ENCODE measurements at regions not wholly inside any gene's neighbourhood (a gene's known extent, or its start where the extent isn't known, plus 50 kb on each side); places are given as distances from the start of the nearest gene placed in this dataset.

DNA sequence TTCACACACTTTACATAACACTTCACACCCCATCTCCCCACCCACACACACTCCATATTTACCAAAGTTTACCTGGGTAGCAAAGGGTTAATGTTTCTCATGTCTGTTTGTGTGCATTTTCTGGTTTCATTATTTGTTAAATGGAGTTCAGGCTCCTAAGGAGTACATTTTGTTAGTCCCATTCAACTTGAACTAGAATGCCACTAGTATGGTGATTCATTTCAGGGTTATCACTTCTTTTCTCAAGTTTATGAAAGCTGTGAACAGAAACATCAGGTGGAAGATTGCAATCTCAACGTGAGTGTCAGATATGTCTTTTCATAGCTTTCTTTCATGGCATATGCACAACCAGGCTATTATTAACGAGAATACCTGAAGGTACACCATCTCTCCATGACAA is 1027.5 kb downstream of the GATA3 start:
- Histone ChIP-seq H3K27ac (no peak overlapping the region), H3K27me3 (no peaks in the 10 kb centered on the region), H3K4me1 (no peaks in the 10 kb centered on the region), H3K9me3 (no peaks in the 10 kb centered on the region), H3K36me3 (no peaks in the 10 kb centered on the region), H3K4me3 (no peak overlapping the region)
- TF ChIP-seq CTCF (IDR thresholded peaks at IDR 0.05) (no peak), POLR2A (IDR thresholded peaks at IDR 0.05) (no peak)
- intact Hi-C loops (cut with DNase I) = no loop called here
- DNase-seq = no peak
- 33 to 47% methylated on average over 2 of the region's 2 CpGs for WGBS, 2 donors

GRCh38 chr10:9091530-9092093 is 1037.1 kb downstream of the GATA3 start:
- WGBS, 2 donors = 66 to 79% methylated on average over 3 of the region's 3 CpGs
- DNase-seq = no peak
- no peaks in the 10 kb centered on the region for H3K4me1 ChIP-seq

GRCh38 chr10:9096288-9096687 is 1041.8 kb downstream of the GATA3 start:
- DNase-seq = no peak
- Histone ChIP-seq H3K4me3 (no peak overlapping the region), H3K4me1 (no peaks in the 10 kb centered on the region), H3K36me3 (no peaks in the 10 kb centered on the region), H3K27ac (no peak overlapping the region), H3K9me3 (no peaks in the 10 kb centered on the region), H3K27me3 (no peaks in the 10 kb centered on the region)
- intact Hi-C loops (cut with DNase I) = no loop called here
- no peak for TF ChIP-seq CTCF (IDR thresholded peaks at IDR 0.05)
- TF ChIP-seq POLR2A (IDR thresholded peaks at IDR 0.05) = no peak
- 70 to 73% methylated on average over 4 of the region's 4 CpGs for WGBS, 2 donors

More at GRCh38 chr10:9091530-9092093, 1037.1 kb downstream of the GATA3 start:
- TF ChIP-seq POLR2A (IDR thresholded peaks at IDR 0.05) (no peak), CTCF (IDR thresholded peaks at IDR 0.05) (no peak)
- no peaks in the 10 kb centered on the region for H3K27me3 ChIP-seq
- H3K9me3 ChIP-seq = no peaks in the 10 kb centered on the region
- H3K27ac ChIP-seq = no peak overlapping the region
- no peaks in the 10 kb centered on the region for H3K36me3 ChIP-seq
- no peak overlapping the region for H3K4me3 ChIP-seq
- intact Hi-C loops (cut with DNase I) = no loop called here

GRCh38 chr10:9097206-9097990 is 1042.9 kb downstream of the GATA3 start:
- intact Hi-C loops (cut with DNase I) = no loop called here
- 27 to 29% methylated on average over 2 of the region's 2 CpGs for WGBS, 2 donors
- no peaks in the 10 kb centered on the region for H3K4me1 ChIP-seq

More at GRCh38 chr10:9097206-9097990, 1042.9 kb downstream of the GATA3 start:
- Histone ChIP-seq H3K27ac (no peak overlapping the region), H3K9me3 (no peaks in the 10 kb centered on the region), H3K4me3 (no peak overlapping the region), H3K36me3 (no peaks in the 10 kb centered on the region), H3K27me3 (no peaks in the 10 kb centered on the region)
- no peak for DNase-seq
- TF ChIP-seq POLR2A (IDR thresholded peaks at IDR 0.05) = no peak
- TF ChIP-seq CTCF (IDR thresholded peaks at IDR 0.05) = no peak

All from esophagus squamous epithelium (tissue), 5 donors.